Breast epithelium (tissue), 4 donors: ENCODE measurements at regions not wholly inside any gene's neighbourhood (a gene's known extent, or its start where the extent isn't known, plus 50 kb on each side); places are given as distances from the start of the nearest gene placed in this dataset.

Experiments
- DNase-seq, 2 donors: peaks; one replicate each; pipeline ENCODE4 v3.0.0-alpha.2; 2019; ENCODE audit warnings: low spot score in 2 of 2
- H3K27ac ChIP-seq, 2 donors: fragments of 200-600 bp; sonication (generic) in 1 of 2; one replicate each; pipeline ENCODE4 v1.5.1; 2016 to 2019; ENCODE audit warnings: mild to moderate bottlenecking in 1 of 2
- H3K27me3 ChIP-seq, 2 donors: fragments of 200-600 bp; sonication (generic) in 1 of 2; one replicate each; pipeline versions ENCODE4 v1.5.1 to v1.6.0; 2017 to 2019; ENCODE audit warnings: control low read depth in 1 of 2, mild to moderate bottlenecking in 1 of 2
- H3K36me3 ChIP-seq: fragments of 200-600 bp; one replicate; pipeline ENCODE4 v1.5.1; 2019
- H3K4me1 ChIP-seq, 2 donors: fragments of 200-600 bp; sonication (generic); one replicate each; pipeline ENCODE4 v1.5.1; 2016 to 2019; ENCODE audit warnings: control low read depth in 1 of 2
- H3K4me3 ChIP-seq, 3 donors: fragments of 200-600 bp; sonication (generic); 1 replicate in 2 of 3; 2 replicates in 1 of 3; pipeline ENCODE4 v1.5.1; 2016 to 2019; ENCODE audit warnings: mild to moderate bottlenecking in 3 of 3, moderate library complexity in 2 of 3
- H3K9me3 ChIP-seq, 2 donors: fragments of 200-600 bp; sonication (generic) in 1 of 2; one replicate each; pipeline ENCODE4 v1.5.1; 2016 to 2019; ENCODE audit warnings: control low read depth in 1 of 2
- POLR2A ChIP-seq: fragments of 450-650 bp; IDR thresholded peaks from one replicate; pipeline ENCODE4 v1.6.1; 2016; ENCODE audit warnings: antibody characterized with exemption, mild to moderate bottlenecking, moderate library complexity
- POLR2AphosphoS5 ChIP-seq, 3 donors: sonication (generic); formaldehyde crosslinking; IDR thresholded peaks; one replicate each; pipeline ENCODE4 v1.6.1; 2017; ENCODE audit warnings: antibody characterized with exemption in 3 of 3
- intact Hi-C: fragments of 100-400 bp; cut with DNase I; formaldehyde crosslinking; loops from one replicate; pipeline ENCODE4 v1.15.1; 2023; ENCODE audit warnings: low total_unique reads
- TF ChIP-seq, protein P1 (sequence below), 3 donors: fragments of 450-650 bp; IDR thresholded peaks; one replicate each; pipeline ENCODE4 v1.5.1; 2016 to 2017; ENCODE audit warnings: antibody characterized with exemption in 3 of 3, mild to moderate bottlenecking in 3 of 3, moderate library complexity in 3 of 3

DNA sequence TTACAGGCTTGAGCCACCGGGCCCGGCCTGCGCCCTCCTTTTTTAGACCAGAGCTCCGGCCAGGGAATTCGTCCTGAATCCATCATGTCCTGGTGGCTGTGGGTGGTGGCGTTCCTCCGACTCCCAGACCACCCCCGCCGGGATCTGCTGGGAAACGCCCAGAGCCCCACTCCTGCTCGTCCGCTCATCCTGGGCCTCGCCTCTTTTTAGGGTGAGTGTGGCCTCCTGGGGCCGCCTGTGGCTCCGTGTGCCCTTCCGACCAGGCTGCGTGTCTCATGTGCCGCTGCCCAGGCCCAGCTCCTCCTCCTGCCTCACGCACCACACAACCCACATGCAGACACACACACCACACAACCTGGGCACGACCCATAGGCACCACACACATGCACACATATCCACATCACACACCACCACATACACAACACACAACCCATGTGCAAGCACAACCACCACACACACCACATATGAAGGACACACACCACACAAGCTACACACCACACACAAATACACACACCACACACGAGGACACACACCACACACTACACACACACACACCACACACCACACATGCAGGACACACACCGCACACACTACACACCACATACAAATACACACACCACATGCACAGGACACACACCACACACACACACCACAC is 946.2 kb downstream of the BRD1 start:
- DNase-seq = no peak
- Histone ChIP-seq H3K27ac (no peak overlapping the region), H3K9me3 (no peaks in the 10 kb centered on the region), H3K27me3 (peaks cover 0 to 33% of the 10 kb centered on the region in 2 donors), H3K36me3 (no peaks in the 10 kb centered on the region), H3K4me3 (no peak overlapping the region), H3K4me1 (no peaks in the 10 kb centered on the region)
- intact Hi-C loops = no loop called here
- TF ChIP-seq POLR2AphosphoS5 (IDR thresholded peaks at IDR 0.05) (no peak), POLR2A (no peak)
- TF ChIP-seq, protein P1, sequence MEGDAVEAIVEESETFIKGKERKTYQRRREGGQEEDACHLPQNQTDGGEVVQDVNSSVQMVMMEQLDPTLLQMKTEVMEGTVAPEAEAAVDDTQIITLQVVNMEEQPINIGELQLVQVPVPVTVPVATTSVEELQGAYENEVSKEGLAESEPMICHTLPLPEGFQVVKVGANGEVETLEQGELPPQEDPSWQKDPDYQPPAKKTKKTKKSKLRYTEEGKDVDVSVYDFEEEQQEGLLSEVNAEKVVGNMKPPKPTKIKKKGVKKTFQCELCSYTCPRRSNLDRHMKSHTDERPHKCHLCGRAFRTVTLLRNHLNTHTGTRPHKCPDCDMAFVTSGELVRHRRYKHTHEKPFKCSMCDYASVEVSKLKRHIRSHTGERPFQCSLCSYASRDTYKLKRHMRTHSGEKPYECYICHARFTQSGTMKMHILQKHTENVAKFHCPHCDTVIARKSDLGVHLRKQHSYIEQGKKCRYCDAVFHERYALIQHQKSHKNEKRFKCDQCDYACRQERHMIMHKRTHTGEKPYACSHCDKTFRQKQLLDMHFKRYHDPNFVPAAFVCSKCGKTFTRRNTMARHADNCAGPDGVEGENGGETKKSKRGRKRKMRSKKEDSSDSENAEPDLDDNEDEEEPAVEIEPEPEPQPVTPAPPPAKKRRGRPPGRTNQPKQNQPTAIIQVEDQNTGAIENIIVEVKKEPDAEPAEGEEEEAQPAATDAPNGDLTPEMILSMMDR (IDR thresholded peaks at IDR 0.05) = no peak

DNA sequence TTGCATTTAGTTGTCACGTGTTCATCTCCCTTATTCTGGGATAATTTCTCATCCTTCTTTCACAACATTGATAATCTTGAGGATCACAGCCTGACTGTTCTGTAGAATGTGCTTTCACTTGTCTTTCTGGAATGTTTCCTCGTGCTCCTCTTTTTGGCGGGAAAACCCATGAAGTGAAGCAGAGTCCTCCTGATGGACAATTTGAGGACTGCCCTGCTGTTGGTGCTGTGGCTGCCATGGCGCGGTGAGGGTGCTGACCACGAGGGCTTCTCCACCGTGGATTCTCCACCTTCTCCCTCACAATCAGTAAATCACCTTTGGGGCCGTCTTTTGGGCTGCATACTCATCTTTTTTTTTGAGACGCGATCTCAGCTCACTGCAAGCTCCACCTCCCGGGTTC is 946.9 kb downstream of the BRD1 start:
- TF ChIP-seq POLR2A = no peak
- TF ChIP-seq POLR2AphosphoS5 (IDR thresholded peaks at IDR 0.05) = no peak
- DNase-seq = no peak
- H3K27me3 ChIP-seq = peaks cover 0 to 27% of the 10 kb centered on the region in 2 donors
- no peaks in the 10 kb centered on the region for H3K9me3 ChIP-seq
- H3K27ac ChIP-seq = no peak overlapping the region
- H3K36me3 ChIP-seq = no peaks in the 10 kb centered on the region
- intact Hi-C loops = no loop called here
- no peaks in the 10 kb centered on the region for H3K4me1 ChIP-seq
- H3K4me3 ChIP-seq = no peak overlapping the region

DNA sequence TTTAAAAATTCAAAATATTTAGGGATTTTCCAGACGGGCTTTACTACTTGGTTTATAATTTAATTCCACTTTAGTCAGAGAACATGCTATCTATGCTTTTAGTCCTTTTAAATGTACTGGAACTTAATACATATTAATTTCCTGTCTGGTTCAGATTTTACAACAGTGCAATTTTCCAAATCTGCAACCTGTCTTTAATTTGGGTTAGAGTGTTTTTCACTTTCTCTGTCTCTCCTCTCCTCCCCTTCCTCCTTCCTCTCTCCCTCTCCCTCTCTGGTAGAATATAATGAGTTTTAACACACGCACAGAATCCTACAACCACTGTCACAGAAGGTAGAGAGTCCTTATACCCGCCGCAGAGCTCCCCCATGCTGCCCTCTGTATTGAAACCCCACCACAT is 950.7 kb downstream of the BRD1 start:
- no peak for DNase-seq
- intact Hi-C loops = no loop called here
- TF ChIP-seq POLR2A (no peak), POLR2AphosphoS5 (IDR thresholded peaks at IDR 0.05) (no peak)
- TF ChIP-seq, protein P1 (IDR thresholded peaks at IDR 0.05) = no peak

DNA sequence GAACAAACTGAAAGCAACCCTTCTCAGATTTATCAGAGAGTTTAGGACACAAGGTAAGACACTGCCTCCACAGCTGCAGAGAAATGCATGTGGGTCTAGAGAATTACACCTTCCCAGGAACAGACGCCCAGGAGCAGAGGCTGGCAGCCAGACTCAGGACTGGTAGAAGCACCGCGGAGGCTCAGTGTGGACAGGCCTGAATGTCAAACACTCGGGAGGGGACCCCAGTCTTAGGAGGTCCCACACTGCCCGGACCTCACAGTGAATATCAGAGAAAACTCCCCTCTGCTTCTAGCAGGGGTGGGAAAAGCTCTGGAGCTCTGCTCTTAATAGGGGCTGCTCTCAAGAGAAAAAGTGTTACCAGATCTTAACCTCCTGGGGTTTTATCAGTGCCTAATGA is 952.7 kb downstream of the BRD1 start:
- Histone ChIP-seq H3K36me3 (no peaks in the 10 kb centered on the region), H3K4me1 (no peaks in the 10 kb centered on the region), H3K27ac (no peak overlapping the region), H3K4me3 (no peak overlapping the region), H3K27me3 (peaks cover 0 to 32% of the 10 kb centered on the region in 2 donors), H3K9me3 (no peaks in the 10 kb centered on the region)
- intact Hi-C loops = no loop called here
- TF ChIP-seq POLR2A (no peak), POLR2AphosphoS5 (IDR thresholded peaks at IDR 0.05) (no peak)
- TF ChIP-seq, protein P1 (IDR thresholded peaks at IDR 0.05) = no peak
- DNase-seq = no peak

More for the DNA sequence above, 950.7 kb downstream of the BRD1 start:
- H3K4me1 ChIP-seq = no peaks in the 10 kb centered on the region
- H3K9me3 ChIP-seq = no peaks in the 10 kb centered on the region
- H3K36me3 ChIP-seq = no peaks in the 10 kb centered on the region
- H3K4me3 ChIP-seq = no peak overlapping the region
- peaks cover 0 to 18% of the 10 kb centered on the region in 2 donors for H3K27me3 ChIP-seq
- no peak overlapping the region for H3K27ac ChIP-seq

DNA sequence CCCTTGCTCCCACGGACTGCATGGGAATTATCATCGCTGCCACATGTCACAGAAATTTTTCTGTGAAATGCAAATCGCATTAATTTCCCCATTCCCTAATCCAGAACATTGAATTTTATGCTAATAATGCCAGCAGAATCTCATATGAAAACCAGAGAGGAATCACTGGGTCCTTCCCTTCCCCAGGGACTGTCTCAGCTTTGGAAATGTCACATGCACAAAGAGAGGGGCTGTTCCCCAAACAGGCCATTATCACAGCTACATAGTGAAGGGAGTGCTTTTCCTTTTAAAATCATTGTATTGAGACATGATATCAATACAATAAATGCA is 954.5 kb downstream of the BRD1 start:
- intact Hi-C loops = no loop called here
- peaks cover 0 to 32% of the 10 kb centered on the region in 2 donors for H3K27me3 ChIP-seq
- TF ChIP-seq POLR2AphosphoS5 (IDR thresholded peaks at IDR 0.05) (no peak), POLR2A (no peak)

DNA sequence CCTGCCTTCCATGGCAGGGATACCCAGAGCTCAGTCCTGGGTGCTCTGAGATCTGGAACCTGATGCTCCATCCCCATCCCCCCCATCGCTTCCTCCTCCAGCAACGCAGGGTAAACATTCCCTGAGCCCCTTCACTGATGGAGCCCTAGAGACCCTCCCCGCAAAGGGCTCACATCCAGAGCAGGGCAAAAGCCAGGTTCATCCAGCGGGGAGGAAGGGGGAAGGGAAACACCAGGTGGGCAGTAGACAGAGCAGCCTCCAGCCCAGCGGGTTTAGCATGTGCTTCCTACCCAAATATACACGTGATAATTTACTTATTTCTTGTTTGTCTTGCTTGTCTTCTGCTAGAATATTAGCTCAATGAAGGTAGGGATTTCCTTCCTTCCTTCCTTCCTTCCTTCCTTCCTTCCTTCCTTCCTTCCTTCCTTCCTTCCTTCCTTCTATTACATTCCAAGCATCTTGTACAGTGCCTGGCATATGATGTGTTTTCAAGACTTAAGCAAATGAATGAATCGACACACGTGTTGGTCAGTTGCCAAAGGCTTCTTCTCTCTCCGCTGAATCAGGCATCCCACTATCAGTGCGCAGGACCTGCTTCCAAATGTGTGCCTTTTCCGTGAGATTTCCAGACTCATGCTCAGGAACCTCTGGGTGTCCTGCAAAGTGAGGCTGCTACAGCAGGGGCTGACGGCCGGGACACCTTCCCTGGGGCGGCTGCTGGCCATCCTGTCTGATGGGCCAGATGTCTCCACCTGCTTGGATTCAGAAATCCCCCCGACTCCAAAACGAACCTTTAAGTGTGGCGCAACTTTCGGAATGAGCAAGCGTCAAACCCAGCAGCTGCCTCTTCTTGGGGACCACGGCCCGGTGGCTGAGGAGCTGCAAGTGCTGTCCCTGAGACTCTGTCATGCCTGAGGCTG is 955.1 kb downstream of the BRD1 start:
- intact Hi-C loops = no loop called here
- Histone ChIP-seq H3K27me3 (peaks cover 0 to 32% of the 10 kb centered on the region in 2 donors), H3K36me3 (no peaks in the 10 kb centered on the region), H3K9me3 (no peaks in the 10 kb centered on the region), H3K4me1 (no peaks in the 10 kb centered on the region), H3K4me3 (no peak overlapping the region), H3K27ac (no peak overlapping the region)
- no peak for TF ChIP-seq POLR2A
- TF ChIP-seq, protein P1 (IDR thresholded peaks at IDR 0.05) = no peak
- TF ChIP-seq POLR2AphosphoS5 (IDR thresholded peaks at IDR 0.05) = no peak
- no peak for DNase-seq

More for the DNA sequence above, 954.5 kb downstream of the BRD1 start:
- H3K4me1 ChIP-seq = no peaks in the 10 kb centered on the region
- no peaks in the 10 kb centered on the region for H3K9me3 ChIP-seq
- no peak overlapping the region for H3K27ac ChIP-seq
- no peak for DNase-seq
- H3K4me3 ChIP-seq = no peak overlapping the region
- no peaks in the 10 kb centered on the region for H3K36me3 ChIP-seq
